Uterus (tissue), 3 donors: ENCODE measurements at regions not wholly inside any gene's neighbourhood (a gene's known extent, or its start where the extent isn't known, plus 50 kb on each side); places are given as distances from the start of the nearest gene placed in this dataset.

Source experiments
- DNase-seq, 2 donors: peaks; one replicate each; pipeline ENCODE4 v3.0.0-alpha.2; 2019 to 2020
- H3K27ac ChIP-seq, 2 donors: fragments of 200-600 bp; sonication (generic); 1 replicate in 1 of 2; 2 replicates in 1 of 2; pipeline ENCODE4 v1.5.1; 2016 to 2018
- H3K27me3 ChIP-seq, 2 donors: fragments of 200-600 bp; sonication (generic); one replicate each; pipeline ENCODE4 v1.5.1; 2018 to 2019; ENCODE audit warnings: control low read depth in 1 of 2
- H3K36me3 ChIP-seq, 2 donors: fragments of 200-600 bp; sonication (generic); one replicate each; pipeline ENCODE4 v1.5.1; 2019; ENCODE audit warnings: control low read depth in 1 of 2
- H3K4me1 ChIP-seq, 2 donors: fragments of 200-600 bp; sonication (generic); one replicate each; pipeline ENCODE4 v1.5.1; 2018 to 2019; ENCODE audit warnings: control low read depth in 1 of 2
- H3K4me3 ChIP-seq, 2 donors: fragments of 200-600 bp; sonication (generic); 1 replicate in 1 of 2; 2 replicates in 1 of 2; pipeline ENCODE4 v1.5.1; 2018 to 2019; ENCODE audit warnings: mild to moderate bottlenecking in 1 of 2
- H3K9me3 ChIP-seq, 2 donors: fragments of 200-600 bp; sonication (generic); one replicate each; pipeline ENCODE4 v1.5.1; 2019; ENCODE audit warnings: control low read depth in 1 of 2
- POLR2A ChIP-seq, 2 donors: fragments of 450-650 bp; IDR thresholded peaks; one replicate each; pipeline ENCODE4 v1.6.1; 2016; ENCODE audit warnings: antibody characterized with exemption in 2 of 2, mild to moderate bottlenecking in 1 of 2, moderate library complexity in 1 of 2
- intact Hi-C: fragments of 100-400 bp; cut with DNase I; formaldehyde crosslinking; loops from one replicate; pipeline ENCODE4 v1.15.1; 2023; ENCODE audit warnings: low total_unique reads
- TF ChIP-seq, protein P1 (sequence below), 4 experiments: fragments of 200-600 bp in 2 of 4; fragments of 450-650 bp in 2 of 4; sonication (generic) in 2 of 4; IDR thresholded peaks; one replicate each; pipeline ENCODE4 v1.5.1; 2016 to 2019; ENCODE audit warnings: antibody characterized with exemption in 4 of 4, mild to moderate bottlenecking in 2 of 4, moderate library complexity in 1 of 4
- donor health status: DM: yes; HTN: yes; CAD: no.

DNA sequence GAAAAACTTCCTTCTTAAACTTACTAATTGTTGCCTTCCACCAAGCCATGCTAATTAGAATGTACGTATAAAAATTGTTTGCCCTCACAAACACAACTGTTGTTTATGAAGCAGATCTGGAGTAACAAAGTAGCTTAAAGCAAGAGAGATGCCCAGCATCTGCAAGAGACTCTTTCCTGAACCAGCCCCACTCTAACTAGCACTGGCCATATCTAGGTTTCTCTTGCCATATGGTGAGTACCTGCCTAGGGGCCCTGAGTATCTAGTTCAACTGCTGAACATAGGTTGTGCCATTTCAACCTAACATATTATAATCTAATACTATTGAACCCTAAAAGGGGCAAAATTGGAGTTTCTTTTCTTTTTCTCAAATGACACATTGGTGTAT is 883.4 kb upstream of the B3GALT2 start:
- H3K36me3 ChIP-seq = no peaks in the 10 kb centered on the region
- no peak for DNase-seq
- H3K9me3 ChIP-seq = no peaks in the 10 kb centered on the region
- no peaks in the 10 kb centered on the region for H3K27me3 ChIP-seq
- no peak overlapping the region for H3K4me3 ChIP-seq
- intact Hi-C loops = no loop called here
- H3K27ac ChIP-seq = no peak overlapping the region
- TF ChIP-seq, protein P1, sequence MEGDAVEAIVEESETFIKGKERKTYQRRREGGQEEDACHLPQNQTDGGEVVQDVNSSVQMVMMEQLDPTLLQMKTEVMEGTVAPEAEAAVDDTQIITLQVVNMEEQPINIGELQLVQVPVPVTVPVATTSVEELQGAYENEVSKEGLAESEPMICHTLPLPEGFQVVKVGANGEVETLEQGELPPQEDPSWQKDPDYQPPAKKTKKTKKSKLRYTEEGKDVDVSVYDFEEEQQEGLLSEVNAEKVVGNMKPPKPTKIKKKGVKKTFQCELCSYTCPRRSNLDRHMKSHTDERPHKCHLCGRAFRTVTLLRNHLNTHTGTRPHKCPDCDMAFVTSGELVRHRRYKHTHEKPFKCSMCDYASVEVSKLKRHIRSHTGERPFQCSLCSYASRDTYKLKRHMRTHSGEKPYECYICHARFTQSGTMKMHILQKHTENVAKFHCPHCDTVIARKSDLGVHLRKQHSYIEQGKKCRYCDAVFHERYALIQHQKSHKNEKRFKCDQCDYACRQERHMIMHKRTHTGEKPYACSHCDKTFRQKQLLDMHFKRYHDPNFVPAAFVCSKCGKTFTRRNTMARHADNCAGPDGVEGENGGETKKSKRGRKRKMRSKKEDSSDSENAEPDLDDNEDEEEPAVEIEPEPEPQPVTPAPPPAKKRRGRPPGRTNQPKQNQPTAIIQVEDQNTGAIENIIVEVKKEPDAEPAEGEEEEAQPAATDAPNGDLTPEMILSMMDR (IDR thresholded peaks at IDR 0.05) = no peak
- TF ChIP-seq POLR2A (IDR thresholded peaks at IDR 0.05) = no peak
- H3K4me1 ChIP-seq = peaks cover 0 to 4% of the 10 kb centered on the region in 2 donors

DNA sequence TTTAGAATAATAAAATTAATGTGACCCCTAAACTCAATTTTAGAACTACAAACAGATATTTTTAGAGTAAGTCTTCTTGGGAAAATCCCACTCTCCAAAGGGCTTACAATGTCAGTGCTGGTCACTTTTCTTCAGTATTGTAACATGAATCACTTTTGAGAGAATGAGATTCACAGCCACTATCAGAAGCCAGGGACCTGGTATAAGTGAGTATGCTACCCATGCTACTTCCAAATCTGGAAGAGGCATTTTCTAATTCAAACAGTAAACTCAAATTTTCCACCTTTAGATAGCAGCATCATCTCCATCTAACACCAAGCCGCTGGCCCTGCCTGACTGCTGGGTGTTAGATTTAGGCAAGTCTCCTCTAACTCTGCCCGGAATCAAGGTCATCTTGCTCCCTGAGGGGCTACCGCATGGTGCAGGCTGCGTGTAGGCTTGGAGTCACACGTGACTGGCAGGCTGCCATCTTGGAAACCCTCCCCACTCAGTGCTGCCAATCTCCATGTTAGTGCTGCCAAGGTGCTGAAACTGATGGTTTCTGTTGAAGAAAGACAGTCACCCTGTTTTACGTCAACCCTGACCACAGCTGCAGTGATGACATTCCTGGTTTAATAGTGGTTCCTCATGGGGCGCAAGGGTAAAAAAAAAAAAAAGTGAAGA is 882.9 kb upstream of the B3GALT2 start:
- Histone ChIP-seq H3K4me1 (peaks cover 0 to 4% of the 10 kb centered on the region in 2 donors), H3K27ac (no peak overlapping the region), H3K27me3 (no peaks in the 10 kb centered on the region), H3K36me3 (no peaks in the 10 kb centered on the region), H3K9me3 (no peaks in the 10 kb centered on the region), H3K4me3 (no peak overlapping the region)
- peak; percentile 22 to 47 for DNase-seq
- intact Hi-C loops = no loop called here
- no peak for TF ChIP-seq POLR2A (IDR thresholded peaks at IDR 0.05)
- TF ChIP-seq, protein P1 (IDR thresholded peaks at IDR 0.05) = no peak

DNA sequence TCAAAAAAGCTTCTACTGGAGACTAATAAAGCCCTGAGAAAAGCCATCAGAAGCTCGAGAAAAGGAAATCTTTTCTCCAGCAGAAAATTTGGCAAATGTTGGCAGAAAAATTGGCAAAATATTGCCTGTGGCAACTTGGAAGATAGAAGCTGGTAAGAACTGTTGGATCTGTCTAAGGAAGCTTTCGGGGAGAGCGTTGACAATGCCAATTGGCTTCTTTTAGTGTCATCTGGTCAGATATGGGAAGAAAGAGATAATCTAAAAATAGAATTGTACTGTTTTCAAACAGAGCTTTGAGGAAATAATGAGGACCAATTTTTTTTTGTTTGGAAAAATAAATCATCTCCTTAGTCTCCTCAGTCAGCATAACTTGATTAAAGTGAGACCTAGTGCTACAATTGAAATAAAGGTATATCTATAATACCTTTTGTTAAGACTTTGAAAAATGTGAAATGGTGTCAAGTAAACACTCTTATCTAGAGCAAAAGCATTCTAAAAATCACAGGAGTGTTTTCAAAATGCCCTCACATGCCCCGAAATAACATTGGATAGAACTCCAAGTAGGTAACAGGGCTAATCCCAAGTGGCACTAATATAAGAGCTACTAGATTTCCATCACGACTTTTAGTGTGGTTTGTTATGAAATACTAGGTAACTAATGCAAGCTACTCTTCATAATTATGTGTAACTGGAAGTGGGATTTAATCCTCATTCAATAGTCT is 882.2 kb upstream of the B3GALT2 start:
- no peaks in the 10 kb centered on the region for H3K9me3 ChIP-seq
- no peak for DNase-seq
- H3K27ac ChIP-seq = no peak overlapping the region
- no peaks in the 10 kb centered on the region for H3K36me3 ChIP-seq
- no peak overlapping the region for H3K4me3 ChIP-seq
- intact Hi-C loops = no loop called here
- TF ChIP-seq, protein P1 (IDR thresholded peaks at IDR 0.05) = no peak
- peaks cover 0 to 4% of the 10 kb centered on the region in 2 donors for H3K4me1 ChIP-seq
- no peaks in the 10 kb centered on the region for H3K27me3 ChIP-seq

DNA sequence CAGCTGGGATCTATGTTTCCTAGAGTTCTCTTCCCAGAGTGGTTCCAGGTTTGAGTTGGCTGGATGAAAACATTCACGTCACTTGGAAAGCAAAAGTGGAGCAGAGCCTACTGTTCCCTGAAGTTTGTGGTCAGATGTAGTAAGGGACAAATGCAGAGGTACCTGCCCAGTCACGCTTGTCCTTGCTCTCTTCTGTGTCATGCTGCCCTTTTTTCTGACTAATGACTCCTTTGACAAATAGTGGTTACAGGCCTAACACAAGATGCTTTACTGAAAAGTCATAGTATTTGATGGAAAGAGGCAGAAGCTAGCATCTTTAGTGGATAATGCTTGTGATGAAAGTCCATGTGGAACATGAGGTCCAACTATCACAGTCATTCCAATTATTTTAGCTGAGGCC is 881.4 kb upstream of the B3GALT2 start:
- Histone ChIP-seq H3K4me1 (peaks cover 0 to 4% of the 10 kb centered on the region in 2 donors), H3K9me3 (no peaks in the 10 kb centered on the region), H3K27ac (no peak overlapping the region), H3K27me3 (no peaks in the 10 kb centered on the region), H3K36me3 (no peaks in the 10 kb centered on the region), H3K4me3 (no peak overlapping the region)
- intact Hi-C loops = no loop called here
- no peak for DNase-seq
- TF ChIP-seq, protein P1 (IDR thresholded peaks at IDR 0.05) = no peak
- no peak for TF ChIP-seq POLR2A (IDR thresholded peaks at IDR 0.05)

DNA sequence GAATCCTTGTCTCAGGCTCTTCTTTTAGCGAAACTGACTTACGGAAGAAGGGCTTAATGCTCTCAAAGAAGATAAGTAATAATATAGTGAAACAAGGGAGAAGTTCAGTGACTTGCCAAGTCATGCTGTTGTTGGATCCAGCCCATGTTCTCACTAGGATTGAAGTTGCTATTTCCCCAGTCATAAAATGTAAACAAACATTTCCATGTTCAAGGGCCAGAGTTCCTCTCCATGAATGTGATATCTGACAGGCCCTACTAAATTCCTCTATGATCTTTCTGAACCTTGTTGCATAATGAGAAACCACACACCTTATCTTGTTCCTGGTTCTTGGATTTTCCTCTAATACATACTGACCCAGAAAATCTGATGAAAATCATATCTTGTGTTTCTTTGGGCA is 876.5 kb upstream of the B3GALT2 start:
- intact Hi-C loops = no loop called here
- no peaks in the 10 kb centered on the region for H3K4me1 ChIP-seq

More for the DNA sequence above, 876.5 kb upstream of the B3GALT2 start:
- no peak overlapping the region for H3K4me3 ChIP-seq
- DNase-seq = no peak
- H3K27me3 ChIP-seq = no peaks in the 10 kb centered on the region
- H3K27ac ChIP-seq = no peak overlapping the region
- H3K9me3 ChIP-seq = no peaks in the 10 kb centered on the region
- TF ChIP-seq, protein P1 (IDR thresholded peaks at IDR 0.05) = no peak
- TF ChIP-seq POLR2A (IDR thresholded peaks at IDR 0.05) = no peak
- H3K36me3 ChIP-seq = no peaks in the 10 kb centered on the region
